Naive thymus-derived CD8-positive, alpha-beta T cell (primary cell): ENCODE measurements at regions not wholly inside any gene's neighbourhood (a gene's known extent, or its start where the extent isn't known, plus 50 kb on each side); places are given as distances from the start of the nearest gene placed in this dataset.
"Not testable (repeated sequence)": the region's sequence is repeated elsewhere in the genome, so short reads cannot be mapped to it uniquely, and the experiment has no call there.

Source experiments
- ATAC-seq, 2 donors: fragments of 150-1000 bp; cut with Tn5 transposase in 1 of 2; sonication (Bioruptor Pico), chemical (Tn5 transposase) in 1 of 2; 1 replicate in 1 of 2; 2 replicates in 1 of 2; pipeline ENCODE4 v1.10.0; 2021; ENCODE audit warnings: mild to moderate bottlenecking in 2 of 2, moderate library complexity in 2 of 2
- POLR2A ChIA-PET: fragments of 350-600 bp; sonication (Branson Sonifier 250); formaldehyde crosslinking; loops from one replicate; lab custom pipeline; 2021; ENCODE audit warnings: antibody characterized with exemption; lab: Charles Lee
- DNase-seq, 10 donors: peaks; one replicate each; pipeline versions ENCODE4 v3.0.0 to v3.0.0-alpha.2; 2020 to 2022
- H3K27ac Mint-ChIP-seq, 10 donors: one replicate each; pipeline ENCODE4 v1.8.0; 2020 to 2022; ENCODE audit warnings: mild to moderate bottlenecking in 10 of 10, mixed read lengths in 10 of 10, moderate library complexity in 4 of 10, inconsistent platforms in 1 of 10
- H3K27me3 Mint-ChIP-seq, 5 donors: one replicate each; pipeline ENCODE4 v1.8.0; 2021 to 2022; ENCODE audit warnings: mixed read lengths in 5 of 5
- H3K36me3 Mint-ChIP-seq, 3 donors: one replicate each; pipeline ENCODE4 v1.8.0; 2020 to 2022; ENCODE audit warnings: mixed read lengths in 3 of 3, mild to moderate bottlenecking in 2 of 3, inconsistent platforms in 1 of 3
- H3K4me1 Mint-ChIP-seq, 4 donors: one replicate each; pipeline ENCODE4 v1.8.0; 2021 to 2022; ENCODE audit warnings: mixed read lengths in 4 of 4
- H3K4me3 Mint-ChIP-seq, 10 donors: one replicate each; pipeline ENCODE4 v1.8.0; 2020 to 2022; ENCODE audit warnings: mild to moderate bottlenecking in 10 of 10, mixed read lengths in 10 of 10, moderate library complexity in 6 of 10, inconsistent platforms in 1 of 10
- H3K9me3 Mint-ChIP-seq, 9 donors: one replicate each; pipeline ENCODE4 v1.8.0; 2020 to 2022; ENCODE audit warnings: mixed read lengths in 9 of 9, mild to moderate bottlenecking in 3 of 9, inconsistent platforms in 1 of 9, moderate library complexity in 1 of 9

DNA sequence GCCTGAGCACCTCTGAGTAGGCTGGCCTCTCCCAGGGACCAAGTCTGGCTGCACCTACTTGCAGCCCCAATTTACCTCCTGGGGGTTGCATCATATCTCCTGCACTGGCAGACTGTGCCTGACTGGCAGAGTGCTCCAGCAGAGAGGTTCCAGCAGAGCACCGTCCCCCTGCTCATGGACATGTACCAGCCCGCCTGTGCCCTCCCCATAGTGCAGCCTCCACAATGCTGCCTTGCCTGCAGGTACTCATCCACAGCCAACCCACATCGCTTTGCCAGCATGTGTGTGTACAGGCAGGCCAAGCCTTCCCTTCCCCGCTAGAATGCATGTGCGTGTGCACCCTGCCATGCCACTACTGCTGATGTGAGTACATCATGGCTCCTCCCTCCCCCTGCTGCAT is 105.5 kb upstream of the NPSR1 start:
- no peak overlapping the region for H3K4me3 Mint-ChIP-seq
- no peak overlapping the region for H3K27ac Mint-ChIP-seq
- no peaks in the 10 kb centered on the region for H3K36me3 Mint-ChIP-seq
- H3K9me3 Mint-ChIP-seq = peaks cover 11 to 54% (median 30%) of the 10 kb centered on the region in 9 donors
- DNase-seq (no peak), ATAC-seq (no peak)
- POLR2A ChIA-PET = no interaction called here
- peaks cover 0 to 2% (median 0%) of the 10 kb centered on the region in 4 donors for H3K4me1 Mint-ChIP-seq
- peaks cover 0 to 2% (median 0%) of the 10 kb centered on the region in 5 donors for H3K27me3 Mint-ChIP-seq

- POLR2A ChIA-PET = no interaction called here
- Mint-ChIP-seq H3K27me3 (no peaks in the 10 kb centered on the region), H3K27ac (no peak overlapping the region), H3K9me3 (peaks cover 10 to 54% (median 32%) of the 10 kb centered on the region in 9 donors), H3K4me3 (no peak overlapping the region), H3K4me1 (no peaks in the 10 kb centered on the region), H3K36me3 (no peaks in the 10 kb centered on the region)
- DNase-seq (no peak), ATAC-seq (no peak)
These were observed 100.0 kb upstream of the NPSR1 start for GRCh38 chr7:34558022-34558421.

DNA sequence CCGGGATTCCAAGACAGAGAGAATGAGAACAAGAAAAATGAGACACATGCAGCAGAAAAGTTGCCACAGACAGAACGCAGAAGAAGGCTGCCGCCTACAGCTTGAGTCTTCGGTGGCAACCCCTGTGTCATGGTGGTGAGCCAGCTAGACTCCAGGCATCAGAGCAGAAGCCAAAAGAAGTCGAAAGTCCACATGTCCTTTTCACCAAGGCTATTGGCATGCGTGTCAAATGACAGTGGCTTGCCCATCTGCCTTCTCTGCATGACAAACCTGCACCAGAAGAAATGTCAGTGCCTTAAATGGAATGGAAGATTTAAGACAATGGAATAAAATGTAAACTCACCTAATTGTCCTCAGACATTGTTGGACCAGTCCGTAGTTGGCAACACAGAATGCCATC is 93.9 kb upstream of the NPSR1 start:
- H3K27me3 Mint-ChIP-seq = no peaks in the 10 kb centered on the region
- H3K27ac Mint-ChIP-seq = no peak overlapping the region
- DNase-seq (no peak), ATAC-seq (no peak)
- H3K36me3 Mint-ChIP-seq = no peaks in the 10 kb centered on the region
- H3K4me1 Mint-ChIP-seq = no peaks in the 10 kb centered on the region
- H3K9me3 Mint-ChIP-seq = peaks cover 0 to 10% (median 2%) of the 10 kb centered on the region in 9 donors
- POLR2A ChIA-PET = no interaction called here
- H3K4me3 Mint-ChIP-seq = no peak overlapping the region

DNA sequence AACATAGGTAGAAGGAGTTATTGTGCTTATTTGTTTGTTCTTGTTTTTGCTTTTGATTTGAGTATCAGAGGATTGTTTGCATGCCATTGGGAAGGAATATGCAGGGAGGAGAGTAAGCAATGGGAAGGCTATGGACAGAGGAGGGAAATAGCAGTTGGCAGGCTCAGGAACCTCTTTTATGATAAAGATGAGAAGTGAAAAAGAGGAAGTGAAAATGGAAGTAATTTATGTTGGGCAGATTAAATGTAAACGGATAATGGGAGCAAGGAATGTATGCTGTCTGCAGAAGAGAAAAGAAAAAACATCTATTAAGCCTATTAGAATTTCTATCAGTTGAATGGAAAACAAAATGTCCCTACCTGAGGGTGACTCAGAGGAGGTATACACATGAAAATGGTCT is 90.1 kb upstream of the NPSR1 start:
- Mint-ChIP-seq H3K27ac (peak overlapping the region in 1 of 10 donors; percentile 7), H3K9me3 (peaks cover 0 to 5% (median 2%) of the 10 kb centered on the region in 9 donors), H3K4me1 (no peaks in the 10 kb centered on the region), H3K27me3 (no peaks in the 10 kb centered on the region), H3K36me3 (no peaks in the 10 kb centered on the region), H3K4me3 (no peak overlapping the region)
- POLR2A ChIA-PET = no interaction called here
- no peak for DNase-seq
- ATAC-seq = no peak

DNA sequence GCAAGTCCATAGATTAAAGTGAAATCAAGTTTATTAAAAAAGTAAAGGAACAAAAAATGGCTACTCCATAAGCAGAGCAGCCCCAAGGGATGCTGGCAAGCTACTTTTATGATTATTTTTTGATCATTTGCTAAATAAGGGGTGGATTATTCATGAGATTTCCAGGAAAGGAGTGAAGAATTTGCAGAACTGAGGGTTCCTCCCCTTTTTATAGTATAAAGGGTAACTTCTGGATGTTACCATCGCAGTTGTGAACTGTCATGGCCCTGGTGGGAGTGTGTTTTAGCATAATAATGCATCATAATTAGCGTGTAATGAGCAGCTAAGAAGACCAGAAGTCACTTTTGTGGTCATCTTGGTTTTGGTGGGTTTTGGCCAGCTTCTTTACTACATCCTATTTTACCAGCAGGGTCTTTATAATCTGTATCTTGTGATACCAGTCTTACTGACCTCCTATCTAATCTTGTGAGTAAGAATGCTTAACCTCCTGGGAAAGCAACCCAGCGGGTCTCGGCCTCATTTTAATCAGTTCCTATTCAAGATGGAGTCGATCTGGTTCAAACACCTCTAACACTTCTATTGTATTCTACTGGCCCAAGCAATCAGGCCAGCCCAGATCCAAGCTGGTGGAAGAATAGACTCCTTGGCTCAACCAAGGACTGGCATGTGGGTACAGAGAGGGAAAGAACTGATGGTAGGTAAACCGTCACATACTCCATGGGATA is 87.9 kb upstream of the NPSR1 start:
- Mint-ChIP-seq H3K9me3 (peaks cover 0 to 5% (median 2%) of the 10 kb centered on the region in 9 donors), H3K27ac (no peak overlapping the region), H3K4me1 (no peaks in the 10 kb centered on the region), H3K36me3 (peaks cover 0 to 1% (median 0%) of the 10 kb centered on the region in 3 donors), H3K27me3 (no peaks in the 10 kb centered on the region), H3K4me3 (no peak overlapping the region)
- no peak for ATAC-seq
- DNase-seq = no peak
- POLR2A ChIA-PET = no interaction called here

GRCh38 chr7:34575006-34575405 is 83.0 kb upstream of the NPSR1 start:
- DNase-seq (no peak), ATAC-seq (no peak)
- H3K9me3 Mint-ChIP-seq = peaks cover 2 to 24% (median 8%) of the 10 kb centered on the region in 9 donors
- no peak overlapping the region for H3K4me3 Mint-ChIP-seq
- H3K27me3 Mint-ChIP-seq = peaks cover 0 to 4% (median 0%) of the 10 kb centered on the region in 5 donors
- POLR2A ChIA-PET = no interaction called here
- no peak overlapping the region for H3K27ac Mint-ChIP-seq
- peaks cover 0 to 8% (median 0%) of the 10 kb centered on the region in 3 donors for H3K36me3 Mint-ChIP-seq
- no peaks in the 10 kb centered on the region for H3K4me1 Mint-ChIP-seq

DNA sequence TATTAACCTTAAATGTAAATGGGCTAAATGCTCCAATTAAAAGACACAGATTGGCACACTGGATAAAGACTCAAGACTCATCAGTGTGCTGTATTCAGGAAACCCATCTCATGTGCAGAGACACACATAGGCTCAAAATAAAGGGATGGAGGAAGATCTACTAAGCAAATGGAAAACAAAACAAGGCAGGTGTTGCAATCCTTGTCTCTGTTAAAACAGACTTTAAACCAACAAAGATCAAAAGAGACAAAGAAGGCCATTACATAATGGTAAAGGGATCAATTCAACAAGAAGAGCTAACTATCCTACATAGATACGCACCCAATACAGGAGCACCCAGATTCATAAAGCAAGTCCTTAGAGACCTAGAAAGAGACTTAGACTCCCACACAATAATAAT is 80.1 kb upstream of the NPSR1 start:
- POLR2A ChIA-PET, H3K4me1 Mint-ChIP-seq, H3K27me3 Mint-ChIP-seq, H3K36me3 Mint-ChIP-seq, ATAC-seq, H3K4me3 Mint-ChIP-seq, H3K27ac Mint-ChIP-seq, DNase-seq: not testable (repeated sequence)
- peaks cover 2 to 24% (median 9%) of the 10 kb centered on the region in 9 donors for H3K9me3 Mint-ChIP-seq

DNA sequence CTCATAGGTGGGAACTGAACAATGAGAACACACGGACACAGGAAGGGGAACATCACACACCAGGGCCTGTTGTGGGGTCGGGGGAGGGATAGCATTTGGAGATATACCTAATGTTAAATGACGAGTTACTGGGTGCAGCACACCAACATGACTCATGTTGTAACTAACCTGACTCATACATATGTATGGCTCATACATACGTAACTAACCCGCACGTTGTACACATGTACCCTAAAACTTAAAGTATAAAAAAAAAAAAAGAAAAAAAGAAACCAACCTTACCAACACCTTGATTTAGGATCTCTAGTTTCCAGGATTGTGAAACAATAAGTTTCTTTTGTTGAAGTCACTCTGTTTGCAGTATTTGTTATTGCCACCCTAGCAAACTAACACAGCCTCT is 76.3 kb upstream of the NPSR1 start:
- H3K4me3 Mint-ChIP-seq, H3K27me3 Mint-ChIP-seq, H3K27ac Mint-ChIP-seq, POLR2A ChIA-PET, H3K4me1 Mint-ChIP-seq, H3K36me3 Mint-ChIP-seq, DNase-seq, ATAC-seq: not testable (repeated sequence)
- H3K9me3 Mint-ChIP-seq = peaks cover 1 to 16% (median 9%) of the 10 kb centered on the region in 9 donors

DNA sequence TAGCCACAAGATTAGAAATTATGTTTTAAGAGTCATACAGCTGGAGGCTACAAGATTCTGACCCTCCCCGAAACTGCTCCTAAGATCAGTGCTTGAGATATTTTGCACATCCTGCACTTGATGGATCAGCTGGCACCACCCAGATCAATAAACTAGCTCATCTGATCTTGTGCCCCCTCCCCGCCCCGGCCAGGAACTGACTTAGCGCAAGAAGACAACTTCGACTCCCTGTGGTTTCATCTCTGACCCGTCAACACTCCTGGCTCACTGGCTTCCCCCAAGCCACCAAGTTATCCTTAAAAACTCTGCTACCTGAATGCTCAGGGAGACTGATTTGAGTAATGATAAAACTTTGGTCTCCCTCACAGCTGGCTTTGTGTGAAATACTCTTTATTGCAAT is 73.5 kb upstream of the NPSR1 start:
- Mint-ChIP-seq H3K27ac (no peak overlapping the region), H3K9me3 (peaks cover 0 to 9% (median 2%) of the 10 kb centered on the region in 9 donors), H3K4me1 (no peaks in the 10 kb centered on the region), H3K4me3 (no peak overlapping the region), H3K27me3 (no peaks in the 10 kb centered on the region), H3K36me3 (no peaks in the 10 kb centered on the region)
- ATAC-seq (no peak), DNase-seq (no peak)
- POLR2A ChIA-PET = no interaction called here

DNA sequence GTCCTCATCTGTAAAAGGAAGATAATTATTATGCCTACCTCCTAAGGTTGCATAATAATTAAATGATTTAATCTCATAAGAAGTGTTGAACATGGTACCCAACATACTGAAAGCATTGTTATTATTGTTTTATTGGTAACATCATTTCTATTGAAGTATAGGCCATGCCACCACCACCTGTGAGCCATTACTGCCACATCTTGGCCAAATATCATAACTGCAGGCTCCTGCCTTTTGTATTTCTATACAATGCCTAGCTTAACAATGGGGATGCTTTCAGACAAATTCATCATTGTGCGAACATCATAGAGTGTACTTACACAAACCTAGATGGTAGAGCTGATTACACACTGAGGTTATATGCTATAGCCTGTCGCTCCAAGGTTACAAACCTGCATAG is 61.1 kb upstream of the NPSR1 start:
- ATAC-seq (no peak), DNase-seq (no peak)
- Mint-ChIP-seq H3K27me3 (peaks cover 0 to 3% (median 0%) of the 10 kb centered on the region in 5 donors), H3K27ac (no peak overlapping the region), H3K9me3 (peaks cover 0 to 13% (median 3%) of the 10 kb centered on the region in 9 donors), H3K4me1 (no peaks in the 10 kb centered on the region), H3K4me3 (no peak overlapping the region), H3K36me3 (no peaks in the 10 kb centered on the region)
- POLR2A ChIA-PET = no interaction called here

GRCh38 chr7:34603711-34604444 is 54.1 kb upstream of the NPSR1 start:
- H3K9me3 Mint-ChIP-seq = peaks cover 0 to 11% (median 4%) of the 10 kb centered on the region in 9 donors

More at GRCh38 chr7:34603711-34604444, 54.1 kb upstream of the NPSR1 start:
- Mint-ChIP-seq H3K36me3 (peaks cover 0 to 4% (median 0%) of the 10 kb centered on the region in 3 donors), H3K27ac (no peak overlapping the region), H3K4me3 (no peak overlapping the region), H3K27me3 (peaks cover 0 to 3% (median 0%) of the 10 kb centered on the region in 5 donors), H3K4me1 (no peaks in the 10 kb centered on the region)
- no peak for ATAC-seq
- DNase-seq = no peak
- POLR2A ChIA-PET = no interaction called here
